Esophagus squamous epithelium (tissue), 4 donors: ENCODE measurements at regions not wholly inside any gene's neighbourhood (a gene's known extent, or its start where the extent isn't known, plus 50 kb on each side); places are given as distances from the start of the nearest gene placed in this dataset.

Experiments used
- CTCF ChIP-seq, 6 experiments: fragments of 450-650 bp in 4 of 6; fragments of 200-600 bp in 2 of 6; sonication (generic) in 2 of 6; IDR thresholded peaks; one replicate each; pipeline ENCODE4 v1.5.1; 2016 to 2019; ENCODE audit warnings: antibody characterized with exemption in 6 of 6, mild to moderate bottlenecking in 4 of 6, moderate library complexity in 4 of 6
- POLR2A ChIP-seq, 4 donors: fragments of 450-650 bp; IDR thresholded peaks; one replicate each; pipeline ENCODE4 v1.6.1; 2017; ENCODE audit warnings: antibody characterized with exemption in 4 of 4, mild to moderate bottlenecking in 4 of 4, moderate library complexity in 3 of 4

- TF ChIP-seq CTCF (IDR thresholded peaks at IDR 0.05) = no peak
- TF ChIP-seq POLR2A (IDR thresholded peaks at IDR 0.05) = no peak
Observed at GRCh38 chr21:25409978-25410377, 197.3 kb downstream of the MRPL39 start.
